ENCODE measurements at regions not wholly inside any gene's neighbourhood (a gene's known extent, or its start where the extent isn't known, plus 50 kb on each side); places are given as distances from the start of the nearest gene placed in this dataset.

DNA sequence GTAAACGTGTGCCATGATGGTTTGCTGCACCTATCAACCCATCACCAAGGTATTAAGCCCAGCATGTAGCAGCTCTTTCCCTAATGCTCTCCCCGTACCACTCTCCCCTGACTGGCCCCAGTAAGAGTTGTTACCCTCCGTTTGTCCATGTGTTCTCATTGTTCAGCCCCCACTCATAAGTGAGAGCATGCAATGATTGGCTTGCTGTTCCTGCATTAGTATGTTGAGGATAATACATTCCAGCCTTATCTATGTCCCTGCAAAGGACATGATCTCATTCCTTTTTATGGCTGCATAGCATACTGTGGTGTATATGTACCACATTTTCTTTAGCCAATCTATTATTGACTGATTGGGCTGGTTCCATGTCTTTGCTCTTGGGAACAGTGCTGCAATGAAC is 1294.9 kb upstream of the CDH8 start:
- TF ChIP-seq EP300 (IDR thresholded peaks at IDR 0.05; ENCODE audit: borderline replicate concordance) (no peak), MAX (IDR thresholded peaks at IDR 0.05) (no peak), YY1 (IDR thresholded peaks at IDR 0.05; ENCODE audit: low read depth) (no peak), RAD21 (IDR thresholded peaks at IDR 0.05; ENCODE audit: low read depth) (no peak), TEAD4 (IDR thresholded peaks at IDR 0.05) (no peak), USF1 (IDR thresholded peaks at IDR 0.05) (no peak), TAF1 (IDR thresholded peaks at IDR 0.05; ENCODE audit: low read depth) (no peak)
